SK-N-SH treated with all-trans-retinoic acid at 6 μM for 48 hours (cell line): ENCODE measurements at regions not wholly inside any gene's neighbourhood (a gene's known extent, or its start where the extent isn't known, plus 50 kb on each side); places are given as distances from the start of the nearest gene placed in this dataset.

ENCODE experiments used
- CSDC2 ChIP-seq: fragments of 250-450 bp; sonication (Bioruptor Pico); IDR thresholded peaks from 2 replicates; pipeline ENCODE4 v1.5.0; 2020; ENCODE audit warnings: mild to moderate bottlenecking, moderate library complexity
- TF ChIP-seq, protein P1 (sequence below): fragments of 250-450 bp; sonication (Bioruptor Pico); IDR thresholded peaks from 2 replicates; pipeline ENCODE4 v1.5.1; 2020; ENCODE audit warnings: low read depth, mild to moderate bottlenecking, moderate library complexity

DNA sequence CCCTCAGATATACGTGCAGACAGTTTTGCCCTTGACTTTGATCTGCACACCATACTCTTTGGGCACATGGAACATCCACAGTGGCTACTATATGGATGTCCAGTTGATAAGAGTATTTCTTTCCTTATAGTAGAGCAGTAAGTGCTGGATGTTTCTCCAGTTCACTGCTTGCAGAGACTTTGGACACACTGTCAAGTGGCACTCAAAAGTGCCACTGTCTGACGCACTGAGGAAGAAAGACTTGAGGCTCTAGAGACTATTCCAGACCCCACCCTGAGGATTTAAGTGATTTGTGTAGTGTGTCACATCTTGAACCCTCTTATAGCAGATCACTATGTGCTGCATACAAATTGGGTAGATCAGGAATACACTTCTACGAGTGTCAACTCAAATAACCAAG is 179.1 kb downstream of the GNAI1 start:
- TF ChIP-seq, protein P1, sequence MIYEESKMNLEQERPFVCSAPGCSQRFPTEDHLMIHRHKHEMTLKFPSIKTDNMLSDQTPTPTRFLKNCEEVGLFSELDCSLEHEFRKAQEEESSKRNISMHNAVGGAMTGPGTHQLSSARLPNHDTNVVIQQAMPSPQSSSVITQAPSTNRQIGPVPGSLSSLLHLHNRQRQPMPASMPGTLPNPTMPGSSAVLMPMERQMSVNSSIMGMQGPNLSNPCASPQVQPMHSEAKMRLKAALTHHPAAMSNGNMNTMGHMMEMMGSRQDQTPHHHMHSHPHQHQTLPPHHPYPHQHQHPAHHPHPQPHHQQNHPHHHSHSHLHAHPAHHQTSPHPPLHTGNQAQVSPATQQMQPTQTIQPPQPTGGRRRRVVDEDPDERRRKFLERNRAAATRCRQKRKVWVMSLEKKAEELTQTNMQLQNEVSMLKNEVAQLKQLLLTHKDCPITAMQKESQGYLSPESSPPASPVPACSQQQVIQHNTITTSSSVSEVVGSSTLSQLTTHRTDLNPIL (CRISPR knock-in tag), result no peak
- no peak for TF ChIP-seq CSDC2 (CRISPR knock-in tag)
